H1 (cell line): ENCODE measurements at regions not wholly inside any gene's neighbourhood (a gene's known extent, or its start where the extent isn't known, plus 50 kb on each side); places are given as distances from the start of the nearest gene placed in this dataset.

Experiments used
- CTCF ChIA-PET: fragments of 300-600 bp; sonication (Branson Sonifier 250); formaldehyde crosslinking; loops from one replicate; lab custom pipeline; 2021; ENCODE audit not compliant: partially characterized antibody; lab: Charles Lee
- POLR2A ChIA-PET: fragments of 300-600 bp; sonication (Branson Sonifier 250); formaldehyde crosslinking; loops from one replicate; lab custom pipeline; 2021; ENCODE audit warnings: inconsistent platforms; ENCODE audit not compliant: partially characterized antibody; lab: Charles Lee
- DNase-seq, 2 experiments: peaks; one replicate each; pipeline versions ENCODE4 v3.0.0 to v3.0.0-alpha.2; 2010 to 2022; ENCODE audit warnings: low spot score in 2 of 2, low read depth in 1 of 2, mixed read lengths in 1 of 2
- FAIRE-seq: peaks from 2 replicates; lab custom pipeline; 2011; peaks lifted over from hg19 to GRCh38; lab: Jason Lieb, UNC
- H2AFZ ChIP-seq: 2 replicates; pipeline ENCODE4 v1.8.1; 2012; ENCODE audit warnings: low read length, inconsistent platforms
- H2AK5ac ChIP-seq: 2 replicates; pipeline ENCODE4 v1.6.1; 2013; ENCODE audit warnings: low read depth, low read length
- H2BK120ac ChIP-seq: replicated peaks from 2 replicates; pipeline ENCODE3; 2013; ENCODE audit warnings: low read depth, low read length, inconsistent platforms
- H2BK12ac ChIP-seq: 2 replicates; pipeline ENCODE4 v1.6.1; 2013; ENCODE audit warnings: low read depth, low read length
- H2BK15ac ChIP-seq: 2 replicates; pipeline ENCODE4 v1.6.1; 2013; ENCODE audit warnings: low read length
- H2BK20ac ChIP-seq: 2 replicates; pipeline ENCODE4 v1.6.1; 2013; ENCODE audit warnings: low read length
- H2BK5ac ChIP-seq: 2 replicates; pipeline ENCODE4 v1.6.1; 2013; ENCODE audit warnings: low read depth, low read length
- H3K14ac ChIP-seq: 2 replicates; pipeline ENCODE4 v1.6.1; 2013; ENCODE audit warnings: inconsistent platforms; ENCODE audit not compliant: insufficient read length
- H3K18ac ChIP-seq: 2 replicates; pipeline ENCODE4 v1.6.1; 2013; ENCODE audit warnings: low read length; ENCODE audit errors: extremely low read depth
- H3K23ac ChIP-seq: 2 replicates; pipeline ENCODE4 v1.6.1; 2013; ENCODE audit warnings: inconsistent platforms; ENCODE audit not compliant: insufficient read length
- H3K23me2 ChIP-seq: 2 replicates; pipeline ENCODE4 v1.6.1; 2013; ENCODE audit warnings: low read depth, low read length
- H3K27ac ChIP-seq: 2 replicates; pipeline ENCODE4 v1.6.1; 2011; ENCODE audit warnings: low read depth, low read length, inconsistent platforms
- H3K27me3 ChIP-seq, 4 experiments: replicated peaks in 1 of 4; 1 replicate in 1 of 4; 2 replicates in 3 of 4; pipeline versions ENCODE4 v1.6.1 to v1.8.1; 2011 to 2013; ENCODE audit warnings: low read length in 3 of 4, mild to moderate bottlenecking in 3 of 4, inconsistent platforms in 2 of 4, mixed read lengths in 2 of 4, moderate library complexity in 1 of 4; ENCODE audit not compliant: control insufficient read depth in 3 of 4, insufficient read depth in 3 of 4; ENCODE audit errors: extremely low read depth in 1 of 4
- H3K36me3 ChIP-seq, 4 experiments: 2 replicates each; pipeline versions ENCODE4 v1.6.1 to v1.8.1; 2011 to 2013; ENCODE audit warnings: mild to moderate bottlenecking in 4 of 4, low read length in 3 of 4, moderate library complexity in 2 of 4, control low read depth in 1 of 4, inconsistent platforms in 1 of 4; ENCODE audit not compliant: insufficient read depth in 4 of 4, control insufficient read depth in 2 of 4
- H3K4ac ChIP-seq: replicated peaks from 2 replicates; pipeline ENCODE3; 2013; ENCODE audit warnings: low read length, low read depth, mixed read lengths, inconsistent platforms; ENCODE audit not compliant: insufficient read length
- H3K4me1 ChIP-seq, 4 experiments: replicated peaks in 1 of 4; 1 replicate in 1 of 4; 2 replicates in 3 of 4; pipeline versions ENCODE4 v1.6.1 to v1.8.1; 2011 to 2013; ENCODE audit warnings: low read length in 3 of 4, inconsistent platforms in 2 of 4, mixed read lengths in 1 of 4; ENCODE audit not compliant: insufficient read depth in 4 of 4, control insufficient read depth in 3 of 4
- H3K4me2 ChIP-seq, 2 experiments: 2 replicates each; pipeline versions ENCODE4 v1.6.1 to v1.8.1; 2011 to 2013; ENCODE audit warnings: low read depth in 2 of 2, low read length in 2 of 2, control low read depth in 1 of 2, inconsistent platforms in 1 of 2, mild to moderate bottlenecking in 1 of 2; ENCODE audit not compliant: insufficient read depth in 1 of 2
- H3K4me3 ChIP-seq, 4 experiments: fragments of 200-600, 300-600 bp in 1 of 4; sonication (generic), shearing (Covaris generic), sonication (Bioruptor Twin) in 1 of 4; 2 replicates each; pipeline versions ENCODE4 v1.5.1 to v1.8.1; 2011 to 2016; ENCODE audit warnings: low read length in 4 of 4, low read depth in 3 of 4, control low read depth in 2 of 4, inconsistent platforms in 2 of 4, mild to moderate bottlenecking in 2 of 4, mixed read lengths in 1 of 4, moderate library complexity in 1 of 4; ENCODE audit not compliant: insufficient read depth in 2 of 4; ENCODE audit errors: extremely low read depth in 1 of 4
- H3K56ac ChIP-seq: replicated peaks from 2 replicates; pipeline ENCODE3; 2013; ENCODE audit warnings: low read depth, mild to moderate bottlenecking, mixed read lengths, low read length, inconsistent platforms; ENCODE audit not compliant: insufficient read length
- H3K79me1 ChIP-seq: 2 replicates; pipeline ENCODE4 v1.6.1; 2013; ENCODE audit warnings: low read depth, low read length, control low read depth
- H3K79me2 ChIP-seq, 2 experiments: 2 replicates each; pipeline versions ENCODE4 v1.6.1 to v1.8.1; 2012 to 2013; ENCODE audit warnings: low read length in 2 of 2, mild to moderate bottlenecking in 2 of 2, inconsistent platforms in 1 of 2; ENCODE audit not compliant: insufficient read depth in 2 of 2, control insufficient read depth in 1 of 2
- H3K9ac ChIP-seq, 4 experiments: replicated peaks in 1 of 4; 1 replicate in 1 of 4; 2 replicates in 3 of 4; pipeline versions ENCODE4 v1.6.1 to v1.8.1; 2011 to 2013; ENCODE audit warnings: low read depth in 3 of 4, low read length in 3 of 4, control low read depth in 2 of 4, mild to moderate bottlenecking in 2 of 4, moderate library complexity in 2 of 4, inconsistent platforms in 1 of 4; ENCODE audit errors: extremely low read depth in 1 of 4
- H3K9me3 ChIP-seq, 2 experiments: 2 replicates each; pipeline versions ENCODE4 v1.6.1 to v1.8.1; 2012 to 2013; ENCODE audit warnings: mild to moderate bottlenecking in 2 of 2, moderate library complexity in 2 of 2, control low read depth in 1 of 2, inconsistent platforms in 1 of 2, low read depth in 1 of 2, low read length in 1 of 2, mixed read lengths in 1 of 2; ENCODE audit not compliant: insufficient read depth in 2 of 2
- H4K20me1 ChIP-seq, 2 experiments: replicated peaks in 1 of 2; 2 replicates each; pipeline versions ENCODE3 to v1.8.1; 2011 to 2013; ENCODE audit warnings: inconsistent platforms in 2 of 2, low read length in 2 of 2, mild to moderate bottlenecking in 1 of 2; ENCODE audit not compliant: insufficient read depth in 2 of 2, control insufficient read depth in 1 of 2
- H4K5ac ChIP-seq: 2 replicates; pipeline ENCODE4 v1.6.1; 2013; ENCODE audit warnings: low read length, low read depth, mixed read lengths, inconsistent platforms; ENCODE audit not compliant: insufficient read length
- H4K8ac ChIP-seq: 2 replicates; pipeline ENCODE4 v1.8.0; 2013; ENCODE audit warnings: mild to moderate bottlenecking, moderate library complexity, low read length, inconsistent platforms; ENCODE audit not compliant: insufficient read depth; ENCODE audit errors: extremely low read depth
- H4K91ac ChIP-seq: replicated peaks from 2 replicates; pipeline ENCODE3; 2013; ENCODE audit warnings: low read length, mixed read lengths, inconsistent platforms; ENCODE audit not compliant: insufficient read length
- NRF1 ChIP-seq: IDR thresholded peaks from 2 replicates; pipeline ENCODE4 v1.6.1; 2011; ENCODE audit warnings: mild to moderate bottlenecking, low read depth, low read length, improper control_type of control experiment
- WGBS, 2 experiments: shearing (Covaris generic) in 1 of 2; methylation state at CpG; one replicate each; pipeline versions ENCODE4 v1.1.6 to v1.1.7; 2013 to 2015; ENCODE audit warnings: low lambda C conversion rate in 2 of 2, mixed read lengths in 2 of 2, inconsistent platforms in 1 of 2, low coverage in 1 of 2, missing lambda C conversion rate in 1 of 2; ENCODE audit not compliant: insufficient replicate concordance in 2 of 2, insufficient coverage in 1 of 2, insufficient read length in 1 of 2; ENCODE audit errors: extremely low coverage in 1 of 2, missing lambda C conversion rate in 1 of 2; 5-methylcytosine and 5-hydroxymethylcytosine counted together

GRCh38 chr2:12407160-12407559 is 309.6 kb upstream of the TRIB2 start:
- no peak overlapping the region for H3K9ac ChIP-seq
- H4K91ac ChIP-seq, result no peak overlapping the region
- peaks cover 15 to 18% of the 10 kb centered on the region in 2 experiments for H3K9me3 ChIP-seq
- no peak overlapping the region for H2AFZ ChIP-seq
- ChIA-PET CTCF (interaction anchor here (0.6 kb wide), 1 partner anchor 890 kb away, joined by 3 read pairs; no protein-coding TSS in a partner anchor), POLR2A (no interaction called here)
- no peak overlapping the region for H4K8ac ChIP-seq
- no peak overlapping the region for H3K14ac ChIP-seq
- H3K56ac ChIP-seq, result no peak overlapping the region
- no peak overlapping the region for H3K23ac ChIP-seq
- 96% methylated on average over 5 of the region's 5 CpGs; no CpG with 5 or more reads in 1 of the 2 experiments for WGBS, 2 experiments
- H3K18ac ChIP-seq, result no peak overlapping the region
- no peak overlapping the region for H2BK12ac ChIP-seq
- H2BK20ac ChIP-seq, result no peak overlapping the region
- FAIRE-seq, result no peak
- no peak overlapping the region for H4K5ac ChIP-seq
- no peak for TF ChIP-seq NRF1
- DNase-seq, result no peak
- no peak overlapping the region for H3K4me2 ChIP-seq
- no peak overlapping the region for H2BK120ac ChIP-seq
- H3K4ac ChIP-seq, result no peak overlapping the region
- H3K4me3 ChIP-seq, result no peak overlapping the region
- no peak overlapping the region for H2BK5ac ChIP-seq
- no peaks in the 10 kb centered on the region for H4K20me1 ChIP-seq
- H3K79me1 ChIP-seq, result no peaks in the 10 kb centered on the region
- H2AK5ac ChIP-seq, result no peak overlapping the region
- no peaks in the 10 kb centered on the region for H3K23me2 ChIP-seq
- H3K4me1 ChIP-seq, result no peaks in the 10 kb centered on the region; a peak in 1 of 7 replicates
- H3K27me3 ChIP-seq, result no peaks in the 10 kb centered on the region
- peaks cover 0 to 3% (median 0%) of the 10 kb centered on the region in 4 experiments; a peak in 1 of 8 replicates for H3K36me3 ChIP-seq
- no peaks in the 10 kb centered on the region for H3K79me2 ChIP-seq
- H2BK15ac ChIP-seq, result no peak overlapping the region
- H3K27ac ChIP-seq, result no peak overlapping the region
